HG02623 (cell line): ENCODE measurements at regions not wholly inside any gene's neighbourhood (a gene's known extent, or its start where the extent isn't known, plus 50 kb on each side); places are given as distances from the start of the nearest gene placed in this dataset.

ENCODE experiments used
- ATAC-seq: cut with Tn5 transposase; IDR thresholded peaks from one replicate; pipeline ENCODE4 v1.9.1; 2021; ENCODE audit warnings: moderate library complexity; ENCODE audit not compliant: unreplicated experiment

DNA sequence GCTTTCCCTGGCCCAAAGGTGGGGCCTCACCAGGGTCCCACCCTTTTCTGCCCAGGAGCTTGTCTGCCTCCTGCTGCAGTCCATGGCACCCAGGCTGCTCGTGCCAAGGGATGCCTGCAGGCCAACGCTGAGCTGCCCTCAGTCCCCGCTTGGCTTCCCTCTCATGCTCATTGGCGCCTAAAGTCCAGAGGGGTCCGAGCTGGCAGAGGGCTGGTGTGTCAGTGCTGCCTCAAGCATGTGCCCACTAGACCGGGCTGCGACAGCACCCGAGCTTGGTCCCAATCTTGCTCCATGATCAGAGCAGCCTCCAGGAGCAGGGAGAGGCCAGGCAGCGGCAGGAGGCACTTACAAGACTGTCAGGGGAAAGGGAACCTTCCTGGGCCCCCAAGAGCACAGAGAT is 287.0 kb downstream of the ICOS start:
- ATAC-seq = no peak

DNA sequence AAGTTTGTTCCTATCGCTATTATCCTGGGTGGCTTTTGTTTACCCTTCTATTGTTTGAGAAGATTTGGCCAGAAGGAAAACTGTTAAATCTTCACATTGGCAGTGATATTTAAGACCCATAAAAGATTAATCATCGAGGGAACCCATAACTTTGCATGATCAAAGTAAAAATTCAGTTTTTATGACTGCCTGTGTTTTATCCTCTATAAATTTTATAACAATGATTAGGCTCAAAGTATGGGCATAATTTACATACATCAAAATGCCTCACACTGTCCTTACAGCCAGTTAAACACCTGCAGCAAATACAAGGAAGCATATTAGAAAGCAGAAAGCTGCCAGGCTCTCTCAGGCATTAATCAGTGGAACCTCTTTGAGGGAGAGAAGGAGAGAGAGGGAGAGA is 289.1 kb downstream of the ICOS start:
- no peak for ATAC-seq

DNA sequence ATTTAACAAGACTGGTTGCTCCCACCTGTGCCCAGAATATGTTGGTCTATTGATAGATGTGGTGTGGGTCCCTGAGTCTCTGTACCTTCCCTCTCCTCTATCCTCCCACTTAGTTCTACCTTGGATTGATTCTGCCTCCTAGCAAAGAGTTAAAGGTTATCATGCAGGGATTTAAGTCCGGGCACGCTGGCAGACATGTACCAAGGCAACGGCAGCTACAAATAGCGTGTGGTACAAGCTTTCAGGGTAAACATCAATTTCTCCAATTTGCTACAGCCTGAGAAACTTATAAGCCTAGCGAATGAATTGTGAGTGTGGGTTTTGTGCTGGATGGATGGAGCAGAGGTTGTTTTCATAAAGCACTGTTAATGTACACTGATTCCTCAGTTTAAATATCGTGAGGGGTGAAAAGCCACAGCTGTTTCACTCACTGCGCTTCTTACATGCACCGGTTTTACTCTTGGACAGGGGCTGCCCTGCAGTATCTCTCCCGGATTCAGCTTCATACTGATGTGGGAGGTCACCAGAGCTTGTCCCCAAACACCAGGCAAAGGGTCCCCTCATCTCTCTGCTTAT is 289.8 kb downstream of the ICOS start:
- no peak for ATAC-seq

DNA sequence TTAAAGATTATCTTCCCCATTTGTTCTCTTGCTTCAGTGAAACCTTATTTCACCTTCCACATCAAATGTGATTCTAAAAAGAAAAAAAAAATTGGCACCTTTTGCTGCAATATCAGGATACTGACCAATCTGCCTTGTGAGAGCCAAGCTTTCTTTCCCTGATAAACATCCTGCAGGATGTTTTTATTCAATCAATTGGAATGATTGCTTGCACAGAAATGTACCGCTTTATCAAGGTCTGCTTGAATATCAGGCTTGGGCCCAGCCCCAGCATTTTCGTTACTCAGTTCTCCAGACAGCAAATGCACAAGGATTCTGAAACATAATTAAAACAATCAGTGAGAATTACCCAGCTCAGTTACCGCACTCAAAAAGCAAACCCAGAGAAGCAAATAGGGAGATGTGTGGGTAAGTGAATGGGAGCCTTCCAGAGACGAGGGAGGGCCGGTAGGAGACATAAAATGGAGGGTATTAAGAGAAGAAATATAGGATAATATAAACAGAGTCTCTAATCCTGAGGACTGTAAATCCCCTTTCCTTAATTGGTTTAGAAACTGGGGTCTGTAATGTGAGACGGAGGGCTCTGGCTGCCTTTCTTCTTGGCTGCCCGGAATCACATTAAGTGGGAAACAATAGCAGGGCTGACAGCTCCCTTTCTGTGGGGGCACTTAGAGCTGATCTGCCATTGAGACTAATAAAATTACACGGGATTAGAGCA is 291.8 kb downstream of the ICOS start:
- no peak for ATAC-seq

DNA sequence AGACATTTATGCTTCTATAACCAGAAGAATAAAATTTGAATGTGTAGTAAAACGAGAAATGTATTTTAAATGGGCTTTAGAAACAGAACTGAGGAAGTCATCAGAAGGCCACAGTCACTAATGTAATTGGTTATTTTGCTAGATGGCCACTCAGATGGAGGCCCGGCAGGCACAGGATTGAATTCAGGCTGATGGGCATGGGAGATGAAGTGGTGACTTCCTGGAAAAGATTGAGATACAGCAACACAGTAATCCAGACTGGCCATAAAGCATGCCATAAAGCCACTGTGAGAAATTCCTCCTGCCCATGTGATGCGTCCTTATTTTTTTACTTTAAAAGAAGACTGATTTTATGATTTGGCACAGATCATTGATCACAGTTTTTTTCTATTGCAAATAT is 297.7 kb downstream of the ICOS start:
- no peak for ATAC-seq

DNA sequence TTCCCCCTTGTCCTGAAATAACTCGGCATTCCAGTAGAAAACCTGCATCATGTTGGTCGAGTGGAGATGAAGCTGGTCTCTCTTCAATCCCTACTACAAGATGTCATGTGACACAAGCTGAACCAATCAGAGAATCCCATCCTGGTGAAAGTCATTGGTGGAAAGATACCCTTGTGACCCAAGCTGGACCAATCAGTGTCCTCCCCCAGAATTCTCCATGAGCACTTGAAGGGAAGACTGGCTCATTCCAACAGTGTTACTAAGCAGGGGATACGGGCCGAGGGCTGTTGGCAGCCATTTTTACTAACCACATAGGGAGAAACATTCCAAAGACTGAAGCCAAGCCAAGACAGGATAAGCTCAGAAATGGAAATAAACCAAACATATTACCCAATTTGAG is 298.3 kb downstream of the ICOS start:
- no peak for ATAC-seq

DNA sequence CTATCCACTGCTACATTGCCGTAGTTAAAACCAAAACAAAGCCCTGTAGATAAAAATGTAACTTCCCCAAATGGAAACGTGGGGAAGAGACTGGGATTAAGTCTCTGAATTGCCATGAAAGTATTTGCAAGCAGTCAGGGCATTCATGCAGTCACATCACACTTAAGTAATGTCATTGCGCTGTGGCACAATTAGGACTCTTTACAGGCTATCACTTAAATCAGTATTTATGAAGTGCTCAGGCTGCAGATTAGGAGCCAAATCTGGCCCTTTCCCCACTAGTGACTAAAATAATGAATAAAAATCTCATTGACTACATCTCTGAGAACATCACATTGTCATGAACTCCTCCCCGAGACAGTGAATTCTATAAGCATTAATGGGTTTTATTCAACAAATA is 300.9 kb downstream of the ICOS start:
- no peak for ATAC-seq

DNA sequence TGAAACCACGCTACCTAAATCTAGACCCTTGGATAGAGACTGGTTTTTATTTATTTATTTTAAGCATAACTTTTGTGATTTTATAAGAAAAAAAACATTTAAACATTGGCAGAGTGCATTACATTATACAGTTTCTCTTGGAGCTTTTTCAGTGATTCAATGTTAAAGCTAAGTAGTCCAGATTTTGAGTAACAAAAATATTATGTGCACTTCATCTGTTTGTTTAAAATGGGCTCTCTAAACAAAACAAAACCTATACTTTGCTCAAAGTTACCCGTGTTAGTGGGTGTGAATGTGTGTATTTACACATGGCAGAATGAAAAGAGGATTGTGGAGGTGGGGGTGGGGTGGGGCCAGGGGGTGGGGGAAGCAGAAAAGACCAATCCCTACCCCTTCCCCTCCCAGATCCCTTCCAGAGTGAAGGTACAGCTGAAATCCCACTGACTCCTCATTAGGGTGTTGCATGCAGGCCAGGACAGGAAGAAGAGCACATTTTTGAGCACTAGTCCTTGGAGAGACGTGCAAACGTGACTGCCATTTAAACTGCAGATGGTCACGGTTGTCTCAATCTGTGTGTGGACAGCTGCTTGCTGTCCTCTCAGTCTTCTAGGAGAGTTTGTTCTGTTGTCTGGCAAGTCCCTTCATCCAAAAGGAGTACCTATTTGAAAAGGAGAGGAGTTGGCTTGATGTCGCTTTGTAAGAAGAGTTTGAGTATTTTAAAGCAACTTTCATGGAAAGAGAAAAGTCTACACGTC is 303.0 kb downstream of the ICOS start:
- no peak for ATAC-seq

DNA sequence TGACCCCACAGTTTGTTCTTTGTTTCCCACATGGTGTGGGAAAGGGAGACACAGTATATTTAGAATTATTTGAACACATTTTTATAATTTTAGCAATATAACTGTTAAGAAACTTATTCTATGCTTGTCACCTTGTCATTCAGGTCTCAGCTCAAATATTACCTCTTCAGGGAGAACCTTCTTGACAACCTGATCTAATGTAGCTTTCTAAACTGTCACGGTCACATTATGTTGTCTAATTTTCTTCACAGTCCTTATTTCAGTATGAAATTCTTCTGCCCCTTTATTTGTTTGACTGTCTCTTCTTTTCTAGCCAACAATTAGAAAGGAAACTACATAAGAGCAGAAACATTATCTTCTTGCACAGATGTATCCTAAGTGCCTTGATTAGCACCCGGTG is 304.3 kb upstream of the PARD3B start:
- no peak for ATAC-seq

DNA sequence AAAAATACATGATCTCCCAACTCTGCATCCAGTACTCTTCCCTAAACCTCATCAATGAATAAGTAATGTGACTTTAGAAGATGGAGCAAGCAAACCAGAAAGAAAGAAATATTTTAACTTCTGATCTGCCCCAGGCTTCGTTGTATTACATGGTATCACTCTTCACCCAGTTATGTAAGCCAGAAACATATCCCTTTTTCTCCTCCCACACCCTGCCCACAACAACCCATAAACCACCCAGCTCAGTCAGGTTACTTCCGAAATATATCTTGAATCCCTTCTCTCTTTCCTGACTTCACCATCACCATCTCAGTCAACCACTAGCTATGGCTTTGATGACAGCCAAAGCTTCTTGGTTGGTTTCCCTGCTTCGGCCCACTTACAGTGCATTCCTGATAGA is 295.8 kb upstream of the PARD3B start:
- no peak for ATAC-seq

DNA sequence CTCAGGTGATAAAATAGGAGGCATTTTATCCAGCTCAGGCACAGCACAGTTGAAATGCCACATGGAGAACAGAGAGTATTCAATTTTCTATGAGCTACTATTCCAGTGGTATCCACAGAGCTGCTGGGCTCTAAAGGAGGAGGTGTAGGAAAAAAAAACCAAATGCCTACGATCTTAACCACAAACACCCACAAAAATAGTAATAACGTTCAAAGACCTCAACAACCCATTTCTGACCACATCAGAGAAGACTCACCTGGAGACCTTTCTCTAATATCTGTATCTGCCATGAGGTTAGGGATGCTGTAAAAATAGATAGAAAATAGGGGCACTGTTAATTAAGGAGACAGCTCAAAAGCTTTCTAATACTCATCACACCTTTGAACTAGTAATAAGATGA is 294.6 kb upstream of the PARD3B start:
- peak; percentile 11 for ATAC-seq

DNA sequence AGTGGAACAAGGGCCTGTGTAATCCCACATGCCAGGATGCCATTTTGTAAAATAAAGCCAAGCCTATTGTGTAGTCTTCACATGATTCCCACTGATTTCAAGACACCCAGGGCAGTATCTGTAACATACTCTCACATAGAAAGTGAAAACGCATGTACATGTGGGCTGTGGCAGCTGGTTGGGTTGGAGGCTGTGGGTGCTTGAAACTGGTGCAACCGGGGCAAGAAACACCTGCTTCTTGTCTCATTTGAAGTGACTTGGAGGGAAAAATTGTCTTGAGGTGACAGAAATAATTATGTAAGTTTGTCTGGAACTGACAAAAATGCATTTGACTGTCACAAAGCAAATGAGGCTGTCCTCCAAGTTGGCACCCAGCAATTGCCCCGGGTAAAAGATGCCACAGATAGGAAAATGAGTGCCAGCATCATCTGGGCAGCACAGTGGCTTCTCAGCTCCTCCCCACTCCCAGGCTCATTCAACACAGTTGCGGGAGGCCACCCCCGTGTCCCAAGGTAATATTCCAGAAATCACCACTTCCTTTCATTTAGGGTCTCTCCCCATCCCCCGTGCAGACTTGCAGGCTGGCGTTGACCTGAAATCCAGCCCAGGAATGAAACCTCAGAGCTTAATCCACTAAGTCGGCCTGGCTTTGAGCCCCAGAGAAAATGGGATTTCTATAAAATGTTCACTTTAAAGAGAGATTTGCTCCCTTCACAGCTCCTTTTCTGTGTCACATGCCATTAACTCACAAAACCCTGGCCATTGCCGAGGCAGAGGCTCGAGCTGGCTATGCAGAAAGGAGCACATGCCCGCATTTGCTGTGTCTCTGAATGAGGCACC is 293.9 kb upstream of the PARD3B start:
- peak; percentile 69 for ATAC-seq

DNA sequence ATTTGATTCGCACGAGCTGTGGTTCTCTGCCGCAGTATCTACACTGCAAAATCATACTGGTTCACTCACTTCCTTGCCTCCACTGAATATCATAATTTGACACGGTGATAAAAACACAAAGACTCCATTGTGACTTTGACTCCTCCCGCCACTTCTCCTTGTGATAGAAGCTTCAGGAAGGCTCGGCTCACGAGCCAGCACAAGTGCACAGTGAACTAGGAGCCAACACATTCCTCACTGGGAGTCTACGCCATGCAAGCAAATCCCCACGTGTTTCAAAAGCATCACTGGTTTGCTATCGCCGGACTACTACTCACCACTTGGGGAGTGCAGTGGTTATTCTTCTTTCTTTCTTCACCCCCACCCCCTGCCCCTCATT is 293.3 kb upstream of the PARD3B start:
- ATAC-seq = no peak

DNA sequence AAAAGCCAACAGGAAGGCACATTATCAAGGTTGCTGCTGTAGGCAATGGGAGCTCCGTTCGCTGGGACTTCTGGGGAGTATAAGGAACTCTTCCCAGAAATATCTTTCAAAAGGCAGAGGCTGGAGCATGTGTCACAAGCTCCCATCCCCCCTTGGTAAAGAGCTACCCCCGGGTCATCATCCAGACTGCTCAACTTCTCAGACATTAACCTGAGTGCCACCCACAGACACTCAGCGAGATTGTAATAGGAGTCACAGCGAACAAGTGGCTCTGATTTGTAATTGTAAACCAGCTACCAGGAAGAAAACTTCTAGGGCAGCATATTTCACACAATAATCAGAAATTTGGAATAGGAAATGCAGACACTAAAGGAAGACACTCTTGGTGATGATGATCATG is 290.2 kb upstream of the PARD3B start:
- no peak for ATAC-seq

DNA sequence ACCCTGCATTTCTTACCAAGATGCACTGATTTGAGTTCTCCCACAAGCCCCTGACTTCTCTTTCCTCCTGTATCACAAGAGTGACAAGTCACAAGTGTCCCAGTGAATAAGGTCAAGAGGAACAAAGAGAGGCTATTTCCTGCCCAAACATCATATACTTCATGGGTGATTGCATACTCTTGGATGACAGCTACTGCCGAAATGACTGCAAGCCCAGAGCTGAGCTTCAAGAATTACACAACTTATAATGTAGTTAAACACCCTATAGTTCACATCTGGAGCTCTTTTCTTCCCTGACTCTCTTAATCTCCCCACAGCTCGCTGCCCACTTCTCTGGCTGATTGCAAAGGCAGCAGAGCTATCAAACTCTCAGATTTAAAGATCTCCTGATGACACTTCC is 289.7 kb upstream of the PARD3B start:
- no peak for ATAC-seq

DNA sequence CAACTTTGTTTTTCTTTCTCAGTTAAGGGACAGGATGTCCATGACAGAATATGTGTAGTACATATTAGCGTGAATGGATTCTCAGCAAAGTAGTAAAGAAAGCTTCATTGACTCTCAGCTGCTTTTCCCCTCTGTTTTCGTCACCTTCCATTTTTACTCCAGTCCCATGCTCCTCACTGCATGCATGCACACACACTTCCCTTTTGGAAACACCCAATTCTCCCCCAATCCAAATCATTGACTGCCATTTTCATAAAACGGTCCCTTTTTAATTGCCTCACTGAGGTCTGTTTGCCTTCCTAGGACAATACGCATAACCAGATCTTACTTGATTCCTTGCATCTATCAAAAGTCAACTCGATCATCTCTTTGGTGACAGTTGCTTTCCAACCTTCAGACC is 287.5 kb upstream of the PARD3B start:
- ATAC-seq = no peak

DNA sequence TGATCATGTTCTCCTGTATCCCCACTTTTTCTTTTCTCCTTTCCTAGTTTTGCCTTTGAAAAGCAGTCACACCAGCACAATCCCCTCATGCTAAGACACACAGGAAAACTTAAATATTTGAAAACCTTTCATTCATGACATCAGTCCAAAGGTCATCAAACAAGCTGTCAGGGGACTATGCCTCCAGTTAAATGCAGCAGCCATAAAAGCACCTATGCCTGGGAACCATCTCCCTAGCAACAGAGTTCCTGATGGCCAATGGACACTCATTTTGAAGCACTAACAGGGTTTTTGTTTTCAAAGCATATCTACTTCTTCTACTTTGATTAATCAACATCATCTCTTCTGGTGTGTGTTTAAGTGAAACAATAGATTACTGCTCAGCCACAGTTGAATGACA is 286.4 kb upstream of the PARD3B start:
- ATAC-seq = no peak

DNA sequence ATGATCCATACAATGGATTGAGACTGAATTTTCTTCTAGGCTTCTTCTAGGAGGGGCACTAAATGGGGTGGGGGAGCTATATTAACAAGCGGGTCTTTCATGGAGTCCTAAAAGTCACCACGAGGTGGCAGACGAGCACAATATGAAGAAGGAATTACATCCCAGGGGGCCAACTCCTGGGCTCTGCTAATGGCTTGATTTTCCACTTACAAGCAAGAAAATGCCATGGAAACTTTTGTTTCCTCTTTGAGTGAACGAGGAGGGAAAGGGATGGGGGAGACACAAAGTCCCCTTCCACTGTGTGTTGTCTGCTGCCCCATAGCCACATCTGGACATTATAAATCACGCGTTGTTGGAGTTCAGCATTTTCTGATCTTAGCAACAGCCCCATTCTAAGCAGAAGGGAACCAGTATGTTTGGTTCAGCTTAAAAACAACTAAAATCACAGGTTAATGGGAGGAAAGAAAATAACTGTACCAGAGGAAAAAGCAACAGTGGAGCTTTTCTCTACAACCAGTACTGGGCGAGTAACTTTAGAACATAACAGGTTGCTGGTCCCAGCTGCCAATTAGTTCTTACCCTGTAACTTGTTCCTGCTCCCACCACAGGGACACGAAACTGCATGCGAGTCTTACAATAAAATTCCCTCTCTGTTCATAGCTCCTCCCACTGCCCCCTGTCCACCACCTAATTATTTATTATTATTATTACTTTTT is 285.0 kb upstream of the PARD3B start:
- no peak for ATAC-seq

DNA sequence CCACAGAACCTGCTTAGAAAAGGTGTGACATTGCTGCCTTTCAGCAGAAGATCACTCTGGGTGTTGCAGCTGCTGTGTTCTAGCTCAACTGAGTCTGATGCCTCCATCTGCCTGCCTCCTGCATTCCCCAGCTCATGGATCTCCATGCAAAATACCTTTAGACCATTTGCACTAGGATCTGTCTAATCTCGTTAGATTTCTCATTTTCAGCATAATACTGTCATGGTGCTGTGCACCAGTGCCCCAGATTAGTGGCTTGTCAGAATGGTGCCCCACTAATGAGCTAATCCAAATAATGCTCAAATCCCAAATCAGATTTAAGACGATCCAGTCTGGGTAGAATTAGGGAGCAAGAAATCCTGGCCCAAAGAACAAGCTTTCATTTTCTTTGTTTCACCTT is 284.4 kb upstream of the PARD3B start:
- ATAC-seq = no peak

DNA sequence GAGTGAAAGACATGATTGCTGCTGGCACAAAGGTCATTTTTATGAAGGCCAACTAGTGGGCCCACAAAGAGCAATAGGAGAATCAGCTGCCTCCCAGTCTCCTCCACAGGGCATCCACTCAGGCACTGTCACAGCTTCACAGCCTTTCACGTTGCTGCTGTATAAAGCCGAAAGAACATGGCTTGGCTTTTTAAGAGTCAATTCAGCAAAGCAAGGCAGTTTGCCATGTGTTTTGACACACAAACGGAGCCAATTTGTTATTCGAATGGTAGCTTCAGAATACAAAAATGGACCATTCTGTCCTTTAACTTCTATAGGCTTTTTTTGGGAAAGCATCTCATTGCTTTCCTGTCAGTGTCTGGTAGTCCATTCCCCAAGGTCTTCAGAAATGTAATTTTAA is 283.4 kb upstream of the PARD3B start:
- ATAC-seq = no peak

DNA sequence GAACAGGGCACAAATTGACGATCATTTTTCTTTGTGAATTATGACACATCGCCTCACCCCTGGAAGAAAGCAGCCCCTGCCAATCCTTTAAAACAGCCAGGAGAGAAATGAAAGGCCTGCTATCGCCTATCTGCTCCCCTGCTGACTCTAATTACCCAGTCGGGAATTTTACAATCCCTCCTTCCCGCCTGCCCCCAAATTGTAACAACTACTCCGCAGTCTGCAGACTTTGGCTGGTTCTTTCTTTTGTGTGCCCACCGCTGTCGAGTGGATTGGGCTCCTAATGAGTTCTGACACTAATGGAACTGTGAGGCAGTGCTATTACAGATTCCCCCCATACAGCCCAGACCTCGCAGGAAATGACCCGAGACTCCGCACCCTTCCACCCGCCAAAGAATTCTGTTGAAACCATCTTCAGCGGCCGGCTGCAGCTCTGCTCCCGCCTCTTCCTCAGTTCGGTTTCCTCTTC is 281.2 kb upstream of the PARD3B start:
- no peak for ATAC-seq
